GM12878 (cell line): ENCODE measurements at regions not wholly inside any gene's neighbourhood (a gene's known extent, or its start where the extent isn't known, plus 50 kb on each side); places are given as distances from the start of the nearest gene placed in this dataset.

Source experiments
- ATAC-seq: fragments of 200-7000 bp; cut with Tn5 transposase; 3 replicates; pipeline ENCODE4 v1.9.1; 2020; ENCODE audit warnings: mild to moderate bottlenecking, moderate library complexity
- BruUV-seq: library from RNA; stranded (reverse); fragments of 400-500 nt; replicated peaks from 2 replicates; lab custom pipeline; 2021; lab: Mats Ljungman, UMichigan
- CTCF ChIA-PET: fragments of 300-600 bp; sonication (Branson Sonifier 250); formaldehyde crosslinking; extraction: SDS; loops from one replicate; lab custom pipeline; 2021; ENCODE audit warnings: inconsistent platforms; lab: Yijun Ruan, JAX
- POLR2A ChIA-PET: fragments of 350-600 bp; formaldehyde crosslinking; extraction: SDS; loops from one replicate; lab custom pipeline; 2021; ENCODE audit warnings: inconsistent platforms; lab: Charles Lee
- RAD21 ChIA-PET: fragments of 300-600 bp; sonication (Branson Sonifier 250); formaldehyde crosslinking; loops from one replicate; lab custom pipeline; 2023; ENCODE audit warnings: antibody characterized with exemption; ENCODE audit not compliant: unreplicated experiment; lab: Charles Lee
- SMC1A ChIA-PET: fragments of 300-600 bp; sonication (Branson Sonifier 250); formaldehyde crosslinking; loops from one replicate; lab custom pipeline; 2023; ENCODE audit not compliant: unreplicated experiment, uncharacterized antibody; lab: Charles Lee
- DNase-seq: peaks from one replicate; pipeline ENCODE4 v3.0.0-alpha.2; 2011; ENCODE audit warnings: low read depth, low spot score
- FAIRE-seq: peaks from 3 replicates; lab custom pipeline; 2011; peaks lifted over from hg19 to GRCh38; lab: Jason Lieb, UNC
- H2AFZ ChIP-seq: 2 replicates; pipeline ENCODE4 v1.6.0; 2011; ENCODE audit warnings: low read depth, low read length, control low read depth; ENCODE audit not compliant: control insufficient read depth
- H3K27ac ChIP-seq: 2 replicates; pipeline ENCODE4 v1.5.1; 2011; ENCODE audit warnings: control low read depth; ENCODE audit not compliant: control insufficient read depth, insufficient read depth
- H3K27me3 ChIP-seq, 2 experiments: replicated peaks in 1 of 2; 2 replicates each; pipeline versions ENCODE4 v1.6.0 to v1.6.1; 2011; ENCODE audit warnings: low read length in 1 of 2; ENCODE audit not compliant: control insufficient read depth in 2 of 2, insufficient read depth in 2 of 2
- H3K36me3 ChIP-seq, 2 experiments: 2 replicates each; pipeline ENCODE4 v1.5.1; 2011; ENCODE audit warnings: low read length in 1 of 2; ENCODE audit not compliant: control insufficient read depth in 2 of 2, insufficient read depth in 2 of 2
- H3K4me1 ChIP-seq: 2 replicates; pipeline ENCODE4 v1.6.1; 2011; ENCODE audit warnings: mild to moderate bottlenecking, low read length, moderate library complexity, mixed read lengths; ENCODE audit not compliant: control insufficient read depth, insufficient read depth
- H3K4me2 ChIP-seq: 2 replicates; pipeline ENCODE4 v1.6.0; 2011; ENCODE audit warnings: control low read depth; ENCODE audit not compliant: control insufficient read depth, insufficient read depth
- H3K4me3 ChIP-seq: fragments of 200-600 bp; sonication (generic); 2 replicates; pipeline ENCODE4 v1.5.1; 2016
- H3K79me2 ChIP-seq: 2 replicates; pipeline ENCODE4 v1.6.0; 2011; ENCODE audit warnings: low read length; ENCODE audit not compliant: control insufficient read depth, insufficient read depth
- H3K9ac ChIP-seq: 2 replicates; pipeline ENCODE4 v1.8.0; 2011; ENCODE audit warnings: low read length, control low read depth, mixed read lengths; ENCODE audit not compliant: control insufficient read depth, insufficient read depth
- H3K9me3 ChIP-seq: replicated peaks from 3 replicates; pipeline ENCODE4 v1.5.1; 2011; ENCODE audit warnings: mild to moderate bottlenecking, low read length; ENCODE audit not compliant: control insufficient read depth, insufficient read depth
- H4K20me1 ChIP-seq: 2 replicates; pipeline ENCODE4 v1.6.0; 2011; ENCODE audit not compliant: control insufficient read depth, insufficient read depth
- CEBPB ChIP-seq, 2 experiments: fragments of 150-350 bp in 1 of 2; IDR thresholded peaks; 2 replicates each; pipeline ENCODE4 v1.6.1; 2012 to 2014; ENCODE audit warnings: low read depth in 2 of 2, low read length in 2 of 2, borderline replicate concordance in 1 of 2, inconsistent platforms in 1 of 2
- GABPA ChIP-seq: IDR thresholded peaks from 2 replicates; pipeline ENCODE4 v1.6.1; 2014; ENCODE audit warnings: antibody characterized with exemption, low read depth, mild to moderate bottlenecking, inconsistent platforms
- ZBED1 ChIP-seq: IDR thresholded peaks from 2 replicates; pipeline ENCODE4 v1.6.1; 2016; ENCODE audit warnings: borderline replicate concordance
- WGBS: methylation state at CpG from one replicate; pipeline ENCODE4 v1.1.6; 2016; ENCODE audit warnings: low lambda C conversion rate; ENCODE audit not compliant: insufficient replicate concordance, insufficient coverage; ENCODE audit errors: missing lambda C conversion rate; 5-methylcytosine and 5-hydroxymethylcytosine counted together
- in situ Hi-C: fragments of 300-500 bp; cut with MboI; formaldehyde crosslinking; loops from 9 replicates; pipeline ENCODE4 v1.14.3; 2018; ENCODE audit warnings: mixed read lengths
- intact Hi-C: fragments of 100-400 bp; cut with micrococcal nuclease; formaldehyde crosslinking; loops from one replicate; pipeline ENCODE4 v1.14.2; 2022; ENCODE audit not compliant: unreplicated experiment
- TF ChIP-seq, protein P1 (sequence below): fragments of 450-650 bp; formaldehyde crosslinking; IDR thresholded peaks from 2 replicates; pipeline ENCODE4 v1.5.0; 2022; ENCODE audit warnings: mild to moderate bottlenecking, missing genetic modification characterization
- TF ChIP-seq, protein P2 (sequence below): IDR thresholded peaks from 2 replicates; pipeline ENCODE4 v1.6.1; 2012; ENCODE audit warnings: mild to moderate bottlenecking, low read depth, low read length
- TF ChIP-seq, protein P3 (sequence below): fragments of 450-650 bp; IDR thresholded peaks from 2 replicates; pipeline ENCODE4 v1.6.1; 2017; ENCODE audit warnings: mild to moderate bottlenecking, low read depth, inconsistent platforms; ENCODE audit not compliant: poor library complexity, severe bottlenecking

DNA sequence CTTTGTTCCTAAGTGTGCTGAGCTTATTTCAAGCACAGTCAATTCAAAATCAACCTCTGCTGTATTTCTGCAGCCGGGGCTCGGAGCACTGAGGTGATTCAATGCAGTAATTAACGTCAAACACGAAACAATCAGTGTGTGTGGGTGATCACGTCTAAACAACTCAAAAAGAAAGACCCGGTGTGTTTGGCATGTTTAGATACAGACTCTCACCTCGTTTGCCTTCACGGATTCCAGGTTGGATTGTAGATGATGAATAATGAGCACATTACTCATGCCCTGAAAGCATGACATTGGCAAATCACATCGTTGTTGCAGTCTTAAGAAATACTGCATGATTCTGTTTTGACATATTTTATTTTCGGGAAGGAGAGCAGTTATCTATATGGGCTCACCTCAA is 231.0 kb downstream of the QKI start:
- no peak overlapping the region for H3K4me3 ChIP-seq
- H3K9ac ChIP-seq = no peak overlapping the region
- no peaks in the 10 kb centered on the region for H3K36me3 ChIP-seq
- H3K4me2 ChIP-seq = no peak overlapping the region
- no peak for FAIRE-seq
- CTCF ChIA-PET = no interaction called here
- BruUV-seq = no TSS peak
- no peak overlapping the region for H2AFZ ChIP-seq
- RAD21 ChIA-PET = no interaction called here
- in situ Hi-C loops = no loop called here
- intact Hi-C loops = no loop called here
- no peaks in the 10 kb centered on the region for H3K79me2 ChIP-seq
- peaks cover 0 to 3% of the 10 kb centered on the region in 2 experiments; a peak in 1 of 4 replicates for H3K27me3 ChIP-seq
- SMC1A ChIA-PET = no interaction called here
- TF ChIP-seq GABPA (no peak), CEBPB (IDR thresholded peaks at IDR 0.05; ENCODE audit: borderline replicate concordance in 1 of 2, low read depth in 2 of 2, low read length in 2 of 2) (no peak), ZBED1 (no peak)
- TF ChIP-seq, protein P1, sequence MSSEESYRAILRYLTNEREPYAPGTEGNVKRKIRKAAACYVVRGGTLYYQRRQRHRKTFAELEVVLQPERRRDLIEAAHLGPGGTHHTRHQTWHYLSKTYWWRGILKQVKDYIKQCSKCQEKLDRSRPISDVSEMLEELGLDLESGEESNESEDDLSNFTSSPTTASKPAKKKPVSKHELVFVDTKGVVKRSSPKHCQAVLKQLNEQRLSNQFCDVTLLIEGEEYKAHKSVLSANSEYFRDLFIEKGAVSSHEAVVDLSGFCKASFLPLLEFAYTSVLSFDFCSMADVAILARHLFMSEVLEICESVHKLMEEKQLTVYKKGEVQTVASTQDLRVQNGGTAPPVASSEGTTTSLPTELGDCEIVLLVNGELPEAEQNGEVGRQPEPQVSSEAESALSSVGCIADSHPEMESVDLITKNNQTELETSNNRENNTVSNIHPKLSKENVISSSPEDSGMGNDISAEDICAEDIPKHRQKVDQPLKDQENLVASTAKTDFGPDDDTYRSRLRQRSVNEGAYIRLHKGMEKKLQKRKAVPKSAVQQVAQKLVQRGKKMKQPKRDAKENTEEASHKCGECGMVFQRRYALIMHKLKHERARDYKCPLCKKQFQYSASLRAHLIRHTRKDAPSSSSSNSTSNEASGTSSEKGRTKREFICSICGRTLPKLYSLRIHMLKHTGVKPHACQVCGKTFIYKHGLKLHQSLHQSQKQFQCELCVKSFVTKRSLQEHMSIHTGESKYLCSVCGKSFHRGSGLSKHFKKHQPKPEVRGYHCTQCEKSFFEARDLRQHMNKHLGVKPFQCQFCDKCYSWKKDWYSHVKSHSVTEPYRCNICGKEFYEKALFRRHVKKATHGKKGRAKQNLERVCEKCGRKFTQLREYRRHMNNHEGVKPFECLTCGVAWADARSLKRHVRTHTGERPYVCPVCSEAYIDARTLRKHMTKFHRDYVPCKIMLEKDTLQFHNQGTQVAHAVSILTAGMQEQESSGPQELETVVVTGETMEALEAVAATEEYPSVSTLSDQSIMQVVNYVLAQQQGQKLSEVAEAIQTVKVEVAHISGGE (CRISPR knock-in tag) = no peak
- TF ChIP-seq, protein P2, sequence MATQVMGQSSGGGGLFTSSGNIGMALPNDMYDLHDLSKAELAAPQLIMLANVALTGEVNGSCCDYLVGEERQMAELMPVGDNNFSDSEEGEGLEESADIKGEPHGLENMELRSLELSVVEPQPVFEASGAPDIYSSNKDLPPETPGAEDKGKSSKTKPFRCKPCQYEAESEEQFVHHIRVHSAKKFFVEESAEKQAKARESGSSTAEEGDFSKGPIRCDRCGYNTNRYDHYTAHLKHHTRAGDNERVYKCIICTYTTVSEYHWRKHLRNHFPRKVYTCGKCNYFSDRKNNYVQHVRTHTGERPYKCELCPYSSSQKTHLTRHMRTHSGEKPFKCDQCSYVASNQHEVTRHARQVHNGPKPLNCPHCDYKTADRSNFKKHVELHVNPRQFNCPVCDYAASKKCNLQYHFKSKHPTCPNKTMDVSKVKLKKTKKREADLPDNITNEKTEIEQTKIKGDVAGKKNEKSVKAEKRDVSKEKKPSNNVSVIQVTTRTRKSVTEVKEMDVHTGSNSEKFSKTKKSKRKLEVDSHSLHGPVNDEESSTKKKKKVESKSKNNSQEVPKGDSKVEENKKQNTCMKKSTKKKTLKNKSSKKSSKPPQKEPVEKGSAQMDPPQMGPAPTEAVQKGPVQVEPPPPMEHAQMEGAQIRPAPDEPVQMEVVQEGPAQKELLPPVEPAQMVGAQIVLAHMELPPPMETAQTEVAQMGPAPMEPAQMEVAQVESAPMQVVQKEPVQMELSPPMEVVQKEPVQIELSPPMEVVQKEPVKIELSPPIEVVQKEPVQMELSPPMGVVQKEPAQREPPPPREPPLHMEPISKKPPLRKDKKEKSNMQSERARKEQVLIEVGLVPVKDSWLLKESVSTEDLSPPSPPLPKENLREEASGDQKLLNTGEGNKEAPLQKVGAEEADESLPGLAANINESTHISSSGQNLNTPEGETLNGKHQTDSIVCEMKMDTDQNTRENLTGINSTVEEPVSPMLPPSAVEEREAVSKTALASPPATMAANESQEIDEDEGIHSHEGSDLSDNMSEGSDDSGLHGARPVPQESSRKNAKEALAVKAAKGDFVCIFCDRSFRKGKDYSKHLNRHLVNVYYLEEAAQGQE = no peak
- TF ChIP-seq, protein P3, sequence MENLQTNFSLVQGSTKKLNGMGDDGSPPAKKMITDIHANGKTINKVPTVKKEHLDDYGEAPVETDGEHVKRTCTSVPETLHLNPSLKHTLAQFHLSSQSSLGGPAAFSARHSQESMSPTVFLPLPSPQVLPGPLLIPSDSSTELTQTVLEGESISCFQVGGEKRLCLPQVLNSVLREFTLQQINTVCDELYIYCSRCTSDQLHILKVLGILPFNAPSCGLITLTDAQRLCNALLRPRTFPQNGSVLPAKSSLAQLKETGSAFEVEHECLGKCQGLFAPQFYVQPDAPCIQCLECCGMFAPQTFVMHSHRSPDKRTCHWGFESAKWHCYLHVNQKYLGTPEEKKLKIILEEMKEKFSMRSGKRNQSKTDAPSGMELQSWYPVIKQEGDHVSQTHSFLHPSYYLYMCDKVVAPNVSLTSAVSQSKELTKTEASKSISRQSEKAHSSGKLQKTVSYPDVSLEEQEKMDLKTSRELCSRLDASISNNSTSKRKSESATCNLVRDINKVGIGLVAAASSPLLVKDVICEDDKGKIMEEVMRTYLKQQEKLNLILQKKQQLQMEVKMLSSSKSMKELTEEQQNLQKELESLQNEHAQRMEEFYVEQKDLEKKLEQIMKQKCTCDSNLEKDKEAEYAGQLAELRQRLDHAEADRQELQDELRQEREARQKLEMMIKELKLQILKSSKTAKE = no peak
- POLR2A ChIA-PET = no interaction called here
- WGBS = 58% methylated on average over 10 of the region's 10 CpGs
- H4K20me1 ChIP-seq = no peaks in the 10 kb centered on the region
- no peaks in the 10 kb centered on the region for H3K9me3 ChIP-seq
- no peaks in the 10 kb centered on the region; the same call in 1 of the 2 replicates for H3K4me1 ChIP-seq
- DNase-seq = no peak
- no peak overlapping the region for H3K27ac ChIP-seq
- ATAC-seq = no peak
